ENCODE measurements at regions not wholly inside any gene's neighbourhood (a gene's known extent, or its start where the extent isn't known, plus 50 kb on each side); places are given as distances from the start of the nearest gene placed in this dataset.

GRCh38 chr16:87178177-87178863, 138.9 kb downstream of the C16orf95 start:
- TF ChIP-seq CTCF (IDR thresholded peaks at IDR 0.05; ENCODE audit: low read depth, low read length), result no peak
- DNase-seq (ENCODE audit: low read depth in 1 of 2, low spot score in 1 of 2), result peak; percentile 36 to 49
- Histone ChIP-seq H3K4me1 (ENCODE audit: low read depth) (peaks cover 10% of the 10 kb centered on the region), H3K4me3 (no peak overlapping the region), H3K27me3 (no peaks in the 10 kb centered on the region), H3K9me3 (ENCODE audit: low read depth) (no peaks in the 10 kb centered on the region), H3K27ac (no peak overlapping the region), H3K36me3 (no peaks in the 10 kb centered on the region)

GRCh38 chr16:87178977-87179376, 138.2 kb downstream of the C16orf95 start:
- no peak for TF ChIP-seq CTCF (IDR thresholded peaks at IDR 0.05; ENCODE audit: low read depth, low read length)
- no peak overlapping the region for H3K27ac ChIP-seq
- no peaks in the 10 kb centered on the region for H3K9me3 ChIP-seq (ENCODE audit: low read depth)
- H3K4me3 ChIP-seq, result no peak overlapping the region
- H3K36me3 ChIP-seq, result no peaks in the 10 kb centered on the region
- peak; percentile 30 to 84 for DNase-seq (ENCODE audit: low read depth in 1 of 2, low spot score in 1 of 2)
- H3K4me1 ChIP-seq (ENCODE audit: low read depth), result peaks cover 10% of the 10 kb centered on the region
- no peaks in the 10 kb centered on the region for H3K27me3 ChIP-seq

- Histone ChIP-seq H3K4me1 (ENCODE audit: low read depth) (peaks cover 10% of the 10 kb centered on the region), H3K36me3 (no peaks in the 10 kb centered on the region), H3K9me3 (ENCODE audit: low read depth) (no peaks in the 10 kb centered on the region), H3K27me3 (no peaks in the 10 kb centered on the region), H3K27ac (no peak overlapping the region), H3K4me3 (no peak overlapping the region)
- TF ChIP-seq CTCF (IDR thresholded peaks at IDR 0.05; ENCODE audit: low read depth, low read length), result no peak
- DNase-seq (ENCODE audit: low read depth in 1 of 2, low spot score in 1 of 2), result no peak
These were observed 137.1 kb downstream of the C16orf95 start for GRCh38 chr16:87180069-87180468.

GRCh38 chr16:87182759-87183158, 134.4 kb downstream of the C16orf95 start:
- H3K36me3 ChIP-seq, result no peaks in the 10 kb centered on the region
- no peaks in the 10 kb centered on the region for H3K9me3 ChIP-seq (ENCODE audit: low read depth)
- DNase-seq (ENCODE audit: low read depth in 1 of 2, low spot score in 1 of 2), result no peak
- H3K27ac ChIP-seq, result no peak overlapping the region
- TF ChIP-seq CTCF (IDR thresholded peaks at IDR 0.05; ENCODE audit: low read depth, low read length), result no peak
- H3K27me3 ChIP-seq, result no peaks in the 10 kb centered on the region
- peaks cover 9% of the 10 kb centered on the region for H3K4me1 ChIP-seq (ENCODE audit: low read depth)
- no peak overlapping the region for H3K4me3 ChIP-seq

GRCh38 chr16:87183647-87184046, 133.5 kb downstream of the C16orf95 start:
- no peak for DNase-seq (ENCODE audit: low read depth in 1 of 2, low spot score in 1 of 2)
- H3K9me3 ChIP-seq (ENCODE audit: low read depth), result no peaks in the 10 kb centered on the region
- no peak overlapping the region for H3K4me3 ChIP-seq
- H3K4me1 ChIP-seq (ENCODE audit: low read depth), result peaks cover 4% of the 10 kb centered on the region
- no peaks in the 10 kb centered on the region for H3K36me3 ChIP-seq
- TF ChIP-seq CTCF (IDR thresholded peaks at IDR 0.05; ENCODE audit: low read depth, low read length), result no peak
- no peak overlapping the region for H3K27ac ChIP-seq
- H3K27me3 ChIP-seq, result no peaks in the 10 kb centered on the region

Measured in cardiac muscle cell (in vitro differentiated cells and primary cell).